ENCODE measurements at regions not wholly inside any gene's neighbourhood (a gene's known extent, or its start where the extent isn't known, plus 50 kb on each side); places are given as distances from the start of the nearest gene placed in this dataset.

GRCh38 chr5:94010814-94011213, 269.4 kb upstream of the POU5F2 start:
- no peaks in the 10 kb centered on the region for H3K36me3 ChIP-seq (ENCODE audit: control insufficient read depth, insufficient read depth, low read length)
- no peak overlapping the region for H3K4me3 ChIP-seq (replicated peaks in 1 of 4; ENCODE audit: control extremely low read depth in 1 of 4, insufficient read depth in 1 of 4, low read depth in 3 of 4, low read length in 4 of 4)
- no peaks in the 10 kb centered on the region for H3K27me3 ChIP-seq (ENCODE audit: control insufficient read depth, insufficient read depth, low read length)
- H4K20me1 ChIP-seq (ENCODE audit: control insufficient read depth, extremely low read depth, insufficient read depth, low read length) = no peaks in the 10 kb centered on the region
- H2AFZ ChIP-seq (ENCODE audit: low read length) = no peak overlapping the region
- TF ChIP-seq EZH2 (IDR thresholded peaks at IDR 0.05; ENCODE audit: low read length, missing control alignments) = no peak
- no peak for TF ChIP-seq CTCF (conservative IDR thresholded peaks at IDR 0.05 in 1 of 2, IDR thresholded peaks at IDR 0.05 in 1 of 2; ENCODE audit: low read depth in 1 of 2, low read length in 2 of 2)
- no peak overlapping the region for H3K4me2 ChIP-seq (ENCODE audit: extremely low read depth, insufficient read depth, low read length)
- H3K9me3 ChIP-seq (ENCODE audit: control insufficient read depth, insufficient read depth, low read depth, low read length) = no peaks in the 10 kb centered on the region
- H3K4me1 ChIP-seq (ENCODE audit: control insufficient read depth, extremely low read depth, insufficient read depth, low read length) = no peaks in the 10 kb centered on the region
- H3K9ac ChIP-seq (ENCODE audit: insufficient read depth, low read length) = no peak overlapping the region
- no peaks in the 10 kb centered on the region for H3K79me2 ChIP-seq (ENCODE audit: control insufficient read depth, insufficient read depth, low read length)
- H3K27ac ChIP-seq (ENCODE audit: insufficient read depth, low read length) = no peak overlapping the region
- no peak for DNase-seq (ENCODE audit: low read depth in 2 of 2)

- no peak overlapping the region for H3K4me2 ChIP-seq (ENCODE audit: extremely low read depth, insufficient read depth, low read length)
- no peaks in the 10 kb centered on the region for H3K4me1 ChIP-seq (ENCODE audit: control insufficient read depth, extremely low read depth, insufficient read depth, low read length)
- no peak overlapping the region for H3K9ac ChIP-seq (ENCODE audit: insufficient read depth, low read length)
- no peaks in the 10 kb centered on the region for H3K79me2 ChIP-seq (ENCODE audit: control insufficient read depth, insufficient read depth, low read length)
- H4K20me1 ChIP-seq (ENCODE audit: control insufficient read depth, extremely low read depth, insufficient read depth, low read length) = no peaks in the 10 kb centered on the region
- H3K36me3 ChIP-seq (ENCODE audit: control insufficient read depth, insufficient read depth, low read length) = no peaks in the 10 kb centered on the region
- TF ChIP-seq EZH2 (IDR thresholded peaks at IDR 0.05; ENCODE audit: low read length, missing control alignments) (no peak), CTCF (conservative IDR thresholded peaks at IDR 0.05 in 1 of 2, IDR thresholded peaks at IDR 0.05 in 1 of 2; ENCODE audit: low read depth in 1 of 2, low read length in 2 of 2) (no peak)
- H3K4me3 ChIP-seq (replicated peaks in 1 of 4; ENCODE audit: control extremely low read depth in 1 of 4, insufficient read depth in 1 of 4, low read depth in 3 of 4, low read length in 4 of 4) = no peak overlapping the region
- no peak for DNase-seq (ENCODE audit: low read depth in 2 of 2)
- H2AFZ ChIP-seq (ENCODE audit: low read length) = no peak overlapping the region
- H3K27ac ChIP-seq (ENCODE audit: insufficient read depth, low read length) = no peak overlapping the region
- no peaks in the 10 kb centered on the region for H3K9me3 ChIP-seq (ENCODE audit: control insufficient read depth, insufficient read depth, low read depth, low read length)
- H3K27me3 ChIP-seq (ENCODE audit: control insufficient read depth, insufficient read depth, low read length) = no peaks in the 10 kb centered on the region
Measured at GRCh38 chr5:94009161-94009560, 267.8 kb upstream of the POU5F2 start.

GRCh38 chr5:93998951-93999455, 257.6 kb upstream of the POU5F2 start:
- Histone ChIP-seq H3K27ac (ENCODE audit: insufficient read depth, low read length) (no peak overlapping the region), H3K36me3 (ENCODE audit: control insufficient read depth, insufficient read depth, low read length) (no peaks in the 10 kb centered on the region), H3K27me3 (ENCODE audit: control insufficient read depth, insufficient read depth, low read length) (no peaks in the 10 kb centered on the region), H4K20me1 (ENCODE audit: control insufficient read depth, extremely low read depth, insufficient read depth, low read length) (no peaks in the 10 kb centered on the region), H3K4me2 (ENCODE audit: extremely low read depth, insufficient read depth, low read length) (no peak overlapping the region), H3K9ac (ENCODE audit: insufficient read depth, low read length) (no peak overlapping the region), H3K9me3 (ENCODE audit: control insufficient read depth, insufficient read depth, low read depth, low read length) (no peaks in the 10 kb centered on the region), H3K79me2 (ENCODE audit: control insufficient read depth, insufficient read depth, low read length) (no peaks in the 10 kb centered on the region), H2AFZ (ENCODE audit: low read length) (no peak overlapping the region), H3K4me3 (replicated peaks in 1 of 4; ENCODE audit: control extremely low read depth in 1 of 4, insufficient read depth in 1 of 4, low read depth in 3 of 4, low read length in 4 of 4) (no peak overlapping the region), H3K4me1 (ENCODE audit: control insufficient read depth, extremely low read depth, insufficient read depth, low read length) (peaks cover 4% of the 10 kb centered on the region)
- TF ChIP-seq EZH2 (IDR thresholded peaks at IDR 0.05; ENCODE audit: low read length, missing control alignments) (no peak), CTCF (conservative IDR thresholded peaks at IDR 0.05 in 1 of 2, IDR thresholded peaks at IDR 0.05 in 1 of 2; ENCODE audit: low read depth in 1 of 2, low read length in 2 of 2) (no peak)
- DNase-seq (ENCODE audit: low read depth in 2 of 2) = no peak
